HG02759 (cell line): ENCODE measurements at regions not wholly inside any gene's neighbourhood (a gene's known extent, or its start where the extent isn't known, plus 50 kb on each side); places are given as distances from the start of the nearest gene placed in this dataset.

Source experiments
- ATAC-seq: cut with Tn5 transposase; IDR thresholded peaks from one replicate; pipeline ENCODE4 v1.9.1; 2021; ENCODE audit warnings: mild to moderate bottlenecking, moderate library complexity; ENCODE audit not compliant: unreplicated experiment

GRCh38 chr20:22506827-22507226, 77.5 kb downstream of the FOXA2 start:
- no peak for ATAC-seq

- ATAC-seq: no peak
Measured at GRCh38 chr20:22504829-22505377, 79.5 kb downstream of the FOXA2 start.

- ATAC-seq: no peak
Measured at GRCh38 chr20:22503577-22503976, 80.8 kb downstream of the FOXA2 start.

GRCh38 chr20:22502731-22503191, 81.6 kb downstream of the FOXA2 start:
- ATAC-seq: no peak

GRCh38 chr20:22501566-22502344, 82.6 kb downstream of the FOXA2 start:
- no peak for ATAC-seq

- no peak for ATAC-seq
Measured at GRCh38 chr20:22501034-22501433, 83.3 kb downstream of the FOXA2 start.

- ATAC-seq: no peak
Measured at GRCh38 chr20:22499515-22500166, 84.7 kb downstream of the FOXA2 start.

GRCh38 chr20:22496817-22497216, 87.6 kb downstream of the FOXA2 start:
- ATAC-seq: no peak

- no peak for ATAC-seq
Measured at GRCh38 chr20:22495789-22496188, 88.6 kb downstream of the FOXA2 start.

GRCh38 chr20:22495172-22495571, 89.2 kb downstream of the FOXA2 start:
- ATAC-seq: no peak

GRCh38 chr20:22492497-22492896, 91.9 kb downstream of the FOXA2 start:
- ATAC-seq: no peak

GRCh38 chr20:22491194-22491505, 93.2 kb downstream of the FOXA2 start:
- ATAC-seq: no peak

GRCh38 chr20:22490287-22491193, 93.8 kb downstream of the FOXA2 start:
- no peak for ATAC-seq

GRCh38 chr20:22489626-22490286, 94.6 kb downstream of the FOXA2 start:
- ATAC-seq: no peak

GRCh38 chr20:22480336-22480735, 104.0 kb downstream of the FOXA2 start:
- ATAC-seq: no peak

GRCh38 chr20:22475662-22476061, 108.7 kb downstream of the FOXA2 start:
- peak; percentile 78 for ATAC-seq

GRCh38 chr20:22474224-22474623, 110.1 kb downstream of the FOXA2 start:
- no peak for ATAC-seq

GRCh38 chr20:22473293-22473692, 111.1 kb downstream of the FOXA2 start:
- no peak for ATAC-seq

GRCh38 chr20:22472447-22473100, 111.8 kb downstream of the FOXA2 start:
- ATAC-seq: no peak

GRCh38 chr20:22471156-22471836, 113.1 kb downstream of the FOXA2 start:
- ATAC-seq: no peak
